ENCODE measurements at regions not wholly inside any gene's neighbourhood (a gene's known extent, or its start where the extent isn't known, plus 50 kb on each side); places are given as distances from the start of the nearest gene placed in this dataset.

GRCh38 chr9:26026423-26027100, 348.3 kb upstream of the TUSC1 start:
- DNase-seq, result no peak

- no peak for DNase-seq
Measured at GRCh38 chr9:26013199-26013598, 335.0 kb upstream of the TUSC1 start.

- DNase-seq, result no peak
Measured at GRCh38 chr9:26012797-26013196, 334.6 kb upstream of the TUSC1 start.

- no peak for DNase-seq
Measured at GRCh38 chr9:25994605-25995004, 316.4 kb upstream of the TUSC1 start.

GRCh38 chr9:25990376-25990775, 312.1 kb upstream of the TUSC1 start:
- no peak for DNase-seq

GRCh38 chr9:25975667-25976066, 297.4 kb upstream of the TUSC1 start:
- no peak for DNase-seq

- DNase-seq, result peak; percentile 8 to 21
Measured at GRCh38 chr9:25964239-25964638, 286.0 kb upstream of the TUSC1 start.

- DNase-seq, result no peak
Measured at GRCh38 chr9:25960178-25960577, 281.9 kb upstream of the TUSC1 start.

- DNase-seq, result no peak
Measured at GRCh38 chr9:25954209-25954608, 276.0 kb upstream of the TUSC1 start.

GRCh38 chr9:25948182-25948581, 269.9 kb upstream of the TUSC1 start:
- DNase-seq, result no peak

- DNase-seq, result no peak
Measured at GRCh38 chr9:25939126-25939525, 260.9 kb upstream of the TUSC1 start.

GRCh38 chr9:25936031-25936430, 257.8 kb upstream of the TUSC1 start:
- no peak for DNase-seq

GRCh38 chr9:25935188-25935587, 256.9 kb upstream of the TUSC1 start:
- DNase-seq, result no peak

- DNase-seq, result no peak
Measured at GRCh38 chr9:25918761-25919160, 240.5 kb upstream of the TUSC1 start.

- DNase-seq, result no peak
Measured at GRCh38 chr9:25917731-25918362, 239.6 kb upstream of the TUSC1 start.

GRCh38 chr9:25913806-25914205, 235.6 kb upstream of the TUSC1 start:
- DNase-seq, result no peak

GRCh38 chr9:25904701-25905100, 226.5 kb upstream of the TUSC1 start:
- DNase-seq, result no peak

GRCh38 chr9:25891527-25891926, 213.3 kb upstream of the TUSC1 start:
- DNase-seq, result no peak

GRCh38 chr9:25889661-25890060, 211.4 kb upstream of the TUSC1 start:
- DNase-seq, result no peak

GRCh38 chr9:25876248-25876647, 198.0 kb upstream of the TUSC1 start:
- no peak for DNase-seq

GRCh38 chr9:25864509-25864908, 186.3 kb upstream of the TUSC1 start:
- no peak for DNase-seq

GRCh38 chr9:25861421-25861820, 183.2 kb upstream of the TUSC1 start:
- no peak for DNase-seq

- no peak for DNase-seq
Measured at GRCh38 chr9:25857147-25857546, 178.9 kb upstream of the TUSC1 start.

- no peak for DNase-seq
Measured at GRCh38 chr9:25850803-25851202, 172.6 kb upstream of the TUSC1 start.

- DNase-seq, result no peak
Measured at GRCh38 chr9:25845867-25846266, 167.6 kb upstream of the TUSC1 start.

All from NCI-H1930 (cell line).